ENCODE measurements at regions not wholly inside any gene's neighbourhood (a gene's known extent, or its start where the extent isn't known, plus 50 kb on each side); places are given as distances from the start of the nearest gene placed in this dataset.

GRCh38 chr4:104404361-104404760 lies 90.3 kb downstream of the CXXC4 start:
- no peak for TF ChIP-seq CTCF (IDR thresholded peaks at IDR 0.05; ENCODE audit: poor library complexity)
- no peak for TF ChIP-seq EZH2 (IDR thresholded peaks at IDR 0.05; ENCODE audit: borderline replicate concordance)
